GM06990 (cell line): ENCODE measurements at regions not wholly inside any gene's neighbourhood (a gene's known extent, or its start where the extent isn't known, plus 50 kb on each side); places are given as distances from the start of the nearest gene placed in this dataset.

Source experiments
- DNase-seq: peaks from one replicate; pipeline ENCODE4 v3.0.0-alpha.2; 2011; ENCODE audit not compliant: insufficient read length; ENCODE audit errors: extremely low read depth
- H3K27me3 ChIP-seq: replicated peaks from 2 replicates; pipeline ENCODE4 v1.6.0; 2011; ENCODE audit warnings: low read length; ENCODE audit not compliant: control insufficient read depth, insufficient read depth
- H3K36me3 ChIP-seq: 2 replicates; pipeline ENCODE4 v1.5.1; 2011; ENCODE audit warnings: low read length; ENCODE audit not compliant: control insufficient read depth, insufficient read depth
- H3K4me3 ChIP-seq: replicated peaks from 2 replicates; pipeline ENCODE4 v1.5.1; 2011; ENCODE audit warnings: low read depth, mild to moderate bottlenecking, control low read depth, low read length
- CTCF ChIP-seq: IDR thresholded peaks from 2 replicates; pipeline ENCODE4 v1.5.1; 2011; ENCODE audit warnings: low read length, control low read depth, mild to moderate bottlenecking, inconsistent platforms; ENCODE audit not compliant: insufficient read depth, poor library complexity, severe bottlenecking

DNA sequence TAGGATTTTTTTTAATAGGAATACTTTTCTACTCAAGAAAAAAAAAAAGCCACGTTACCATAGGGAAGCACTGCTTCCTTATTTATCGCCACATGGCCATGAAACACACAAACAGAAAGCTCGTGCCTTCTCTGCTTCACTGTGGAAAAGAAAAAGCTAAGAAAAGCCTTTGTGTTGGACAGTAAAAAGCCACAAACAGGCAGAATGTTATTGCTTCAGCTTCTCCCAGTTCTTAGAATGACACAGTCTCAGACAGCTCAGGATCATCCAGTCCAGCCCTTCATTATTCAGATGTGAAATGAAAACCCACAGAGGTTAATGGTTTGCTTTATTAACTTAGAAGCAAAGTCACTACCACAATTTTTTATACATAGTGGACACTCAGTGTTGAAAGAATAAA lies 181.6 kb upstream of the NOCT start:
- H3K4me3 ChIP-seq: no peak overlapping the region
- DNase-seq: no peak
- peaks cover 3% of the 10 kb centered on the region for H3K27me3 ChIP-seq
- no peaks in the 10 kb centered on the region for H3K36me3 ChIP-seq
- no peak for TF ChIP-seq CTCF

- TF ChIP-seq CTCF: no peak
- no peak for DNase-seq
- H3K4me3 ChIP-seq: no peak overlapping the region
Measured at GRCh38 chr4:138832563-138832962, 183.0 kb upstream of the NOCT start.

GRCh38 chr4:138831948-138832347 lies 183.6 kb upstream of the NOCT start:
- Histone ChIP-seq H3K4me3 (no peak overlapping the region), H3K27me3 (no peaks in the 10 kb centered on the region), H3K36me3 (no peaks in the 10 kb centered on the region)
- no peak for TF ChIP-seq CTCF
- DNase-seq: no peak

More at GRCh38 chr4:138832563-138832962, 183.0 kb upstream of the NOCT start:
- no peaks in the 10 kb centered on the region for H3K27me3 ChIP-seq
- H3K36me3 ChIP-seq: no peaks in the 10 kb centered on the region

DNA sequence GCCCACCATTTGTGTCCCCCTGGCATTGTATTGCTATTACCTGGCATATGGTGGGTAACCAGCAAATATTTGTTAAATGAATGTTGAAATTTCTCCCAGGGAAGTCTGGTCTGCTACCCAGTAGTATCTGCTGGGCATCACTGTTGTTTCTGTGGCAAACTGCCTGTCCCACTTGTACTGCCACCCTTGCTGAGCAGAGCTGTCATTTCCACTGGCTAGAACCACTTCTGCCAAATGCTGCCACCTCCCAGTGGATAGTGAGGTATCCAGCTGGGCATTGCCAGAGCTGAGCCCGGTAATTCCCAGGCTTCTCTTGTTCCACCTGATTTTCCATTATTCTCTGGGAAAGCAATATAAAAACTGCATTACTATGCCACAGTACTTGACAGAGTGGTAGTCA lies 186.7 kb upstream of the NOCT start:
- TF ChIP-seq CTCF: no peak
- no peak for DNase-seq
- no peak overlapping the region for H3K4me3 ChIP-seq
- no peaks in the 10 kb centered on the region for H3K27me3 ChIP-seq
- no peaks in the 10 kb centered on the region for H3K36me3 ChIP-seq

DNA sequence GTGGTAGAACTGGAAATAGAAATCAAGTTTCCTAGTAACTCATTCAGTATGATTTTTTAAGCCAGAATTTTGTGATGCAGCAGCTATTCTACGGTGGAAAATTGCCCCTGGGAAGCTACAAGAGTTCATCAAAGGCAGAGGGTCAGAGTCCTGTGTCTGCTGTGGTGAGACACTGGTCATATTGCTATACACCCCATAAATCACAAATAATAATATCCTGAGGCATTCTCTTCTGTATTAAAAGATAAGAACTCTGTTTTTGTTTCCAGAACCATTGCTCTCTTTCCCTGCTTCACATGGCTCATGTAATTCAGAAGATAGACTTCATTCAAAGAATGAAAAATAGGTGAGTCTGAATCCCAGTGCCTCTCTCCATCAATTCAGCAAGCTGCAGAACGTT lies 188.8 kb upstream of the NOCT start:
- H3K27me3 ChIP-seq: no peaks in the 10 kb centered on the region; the same call in 1 of the 2 replicates
- no peaks in the 10 kb centered on the region for H3K36me3 ChIP-seq
- TF ChIP-seq CTCF: no peak
- DNase-seq: no peak
- no peak overlapping the region for H3K4me3 ChIP-seq

- Histone ChIP-seq H3K4me3 (no peak overlapping the region), H3K27me3 (no peaks in the 10 kb centered on the region; the same call in 1 of the 2 replicates), H3K36me3 (no peaks in the 10 kb centered on the region)
- DNase-seq: no peak
- no peak for TF ChIP-seq CTCF
Measured at GRCh38 chr4:138826322-138826721, 189.3 kb upstream of the NOCT start.
